Stimulated activated CD8-positive, alpha-beta memory T cell treated with anti-CD3 and anti-CD28 coated beads, Interleukin-7, amount 100 ng/mL, for 48 hours (primary cell): ENCODE measurements at regions not wholly inside any gene's neighbourhood (a gene's known extent, or its start where the extent isn't known, plus 50 kb on each side); places are given as distances from the start of the nearest gene placed in this dataset.
A peak's percentile ranks its signal among the peaks of the same experiment; 100 is the strongest.

ENCODE experiments used
- DNase-seq, 2 donors: peaks; one replicate each; pipeline ENCODE4 v3.0.0-alpha.2; 2020; ENCODE audit warnings: low read depth in 1 of 2; ENCODE audit errors: extremely low read depth in 1 of 2

DNA sequence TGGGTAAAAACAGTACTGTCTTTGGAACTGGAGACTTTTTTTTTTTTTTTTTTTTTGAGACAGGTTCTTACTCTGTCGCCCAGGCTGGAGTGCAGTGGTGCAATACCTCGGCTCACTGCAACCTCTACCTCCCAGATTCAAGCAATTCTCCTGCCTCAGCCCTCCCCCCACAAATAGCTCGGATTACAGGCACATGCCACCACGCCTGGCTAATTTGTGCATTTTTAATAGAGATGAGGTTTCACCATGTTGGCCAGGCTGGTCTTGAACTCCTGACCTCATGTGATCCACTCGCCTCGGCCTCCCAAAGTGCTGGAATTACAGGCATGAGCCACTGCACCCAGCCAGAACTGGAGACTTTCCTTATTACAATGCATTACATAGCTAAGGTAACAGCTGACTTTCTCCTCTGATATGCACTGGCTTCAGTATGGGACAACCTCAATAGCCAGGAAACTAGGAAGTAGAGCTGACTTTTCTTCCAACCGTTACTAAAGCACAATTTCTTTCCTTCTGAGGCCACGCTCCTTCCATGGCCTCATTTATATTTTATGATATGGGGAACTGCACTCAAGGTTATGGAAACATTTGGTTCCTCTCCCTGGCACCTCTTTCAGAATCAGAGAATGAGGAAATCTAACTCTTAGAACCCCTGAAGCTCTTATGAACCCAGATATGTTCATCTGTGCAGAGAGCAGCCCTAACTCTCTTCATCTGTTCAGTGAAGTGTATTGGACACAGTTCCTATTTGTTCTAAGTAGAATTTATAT, 53.5 kb upstream of the FAM9B start:
- DNase-seq, result no peak

- DNase-seq, result no peak
Observed at GRCh38 chrX:9088896-9089295, 55.0 kb upstream of the FAM9B start.

- no peak for DNase-seq
Observed at GRCh38 chrX:9090766-9091165, 56.8 kb upstream of the FAM9B start.

- DNase-seq, result no peak
Observed at GRCh38 chrX:9091258-9091657, 57.3 kb upstream of the FAM9B start.

DNA sequence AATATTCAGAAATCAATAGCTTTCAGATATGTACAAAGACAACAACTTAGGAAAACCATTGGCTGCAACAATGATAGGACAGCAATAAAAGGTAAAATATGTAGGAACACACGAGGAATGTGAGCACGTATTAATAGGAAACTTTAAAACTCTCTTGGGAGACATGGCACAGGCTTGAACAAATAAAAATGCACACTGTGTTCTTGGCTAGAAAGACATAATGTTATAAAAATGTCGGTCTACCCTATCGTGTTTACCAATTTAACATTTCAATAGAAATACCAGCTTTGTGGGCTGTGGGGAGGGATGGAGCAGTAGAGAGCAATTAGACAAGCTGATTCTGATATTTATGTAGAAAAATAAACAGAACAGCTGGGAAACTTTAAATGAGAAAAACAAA, 69.0 kb upstream of the FAM9B start:
- no peak for DNase-seq

- no peak for DNase-seq
Observed at GRCh38 chrX:9108054-9108453, 74.1 kb upstream of the FAM9B start.

DNA sequence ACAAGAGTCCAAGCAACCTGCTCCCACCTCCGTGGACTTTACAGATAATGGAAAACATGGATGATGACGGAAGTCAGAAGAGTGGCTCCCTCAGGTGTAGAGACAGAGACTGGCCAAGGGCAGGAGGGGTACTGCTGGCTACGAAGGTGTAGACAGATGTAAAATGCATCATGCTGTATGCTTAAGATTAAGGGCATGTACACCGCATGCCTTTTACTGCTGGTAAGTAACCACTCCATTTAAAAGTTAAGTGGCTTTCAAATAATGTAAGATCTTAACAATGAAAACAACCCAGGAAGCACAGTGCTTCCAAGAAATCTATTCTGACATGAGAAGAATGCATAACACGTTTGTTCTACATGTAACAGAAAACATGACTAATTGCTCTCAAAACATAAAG, 76.9 kb upstream of the FAM9B start:
- DNase-seq, result no peak

- no peak for DNase-seq
Observed at GRCh38 chrX:9114245-9114644, 80.3 kb upstream of the FAM9B start.

- DNase-seq, result no peak
Observed at GRCh38 chrX:9117851-9118250, 83.9 kb upstream of the FAM9B start.

DNA sequence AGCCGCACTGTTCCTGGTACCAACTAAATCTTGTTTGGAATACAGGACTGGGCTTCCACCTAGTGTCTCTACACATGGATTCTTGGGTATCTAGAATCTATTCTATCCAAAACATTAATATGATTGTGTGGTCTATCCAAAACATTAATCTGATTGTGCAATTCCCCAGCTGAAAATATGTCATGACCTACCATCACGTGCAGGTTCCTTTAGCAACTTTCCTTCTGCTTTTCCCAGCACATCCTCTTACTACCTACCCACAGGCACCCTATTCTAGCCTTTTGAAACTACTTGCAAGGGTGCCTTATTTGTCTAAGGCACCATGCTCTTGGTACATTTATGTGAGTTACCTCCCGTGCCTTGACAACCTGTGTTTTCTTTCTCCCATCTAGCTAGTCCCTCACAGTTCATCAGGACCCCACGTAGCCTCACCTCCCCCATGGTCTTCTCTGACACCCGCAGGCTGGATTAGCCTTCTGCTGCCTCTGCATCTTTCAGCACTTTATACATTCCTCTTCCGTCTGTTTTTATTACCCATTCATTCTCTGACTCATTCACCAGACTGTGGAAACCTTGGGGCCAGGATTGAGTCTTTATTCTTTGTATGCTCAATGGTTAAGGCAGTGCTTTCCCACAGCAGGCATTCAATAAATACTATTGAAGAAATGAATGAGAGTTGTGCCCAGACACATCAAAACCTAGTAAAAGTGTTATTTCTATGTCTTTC, 88.8 kb upstream of the FAM9B start:
- no peak for DNase-seq

GRCh38 chrX:9127986-9128385, 94.1 kb upstream of the FAM9B start:
- no peak for DNase-seq

DNA sequence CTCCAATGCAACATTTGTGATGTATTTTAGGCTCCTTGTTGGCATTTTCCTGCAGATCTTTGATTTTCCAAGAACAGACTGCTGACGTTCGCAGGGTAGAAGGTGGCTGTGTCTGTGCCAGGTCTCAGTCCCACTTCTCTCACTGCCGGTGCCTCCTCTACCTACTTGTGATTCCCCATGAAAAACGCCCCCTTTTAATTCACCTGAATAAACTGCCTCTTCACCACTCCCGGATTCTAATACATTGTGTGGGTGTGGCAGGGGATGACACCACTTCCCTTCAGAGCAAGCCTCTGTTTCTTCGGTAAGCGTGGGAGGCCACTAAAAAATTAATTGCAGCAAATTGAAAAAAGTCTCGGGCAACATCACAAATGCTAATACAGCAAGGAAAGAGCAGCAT, 96.1 kb upstream of the FAM9B start:
- no peak for DNase-seq

DNA sequence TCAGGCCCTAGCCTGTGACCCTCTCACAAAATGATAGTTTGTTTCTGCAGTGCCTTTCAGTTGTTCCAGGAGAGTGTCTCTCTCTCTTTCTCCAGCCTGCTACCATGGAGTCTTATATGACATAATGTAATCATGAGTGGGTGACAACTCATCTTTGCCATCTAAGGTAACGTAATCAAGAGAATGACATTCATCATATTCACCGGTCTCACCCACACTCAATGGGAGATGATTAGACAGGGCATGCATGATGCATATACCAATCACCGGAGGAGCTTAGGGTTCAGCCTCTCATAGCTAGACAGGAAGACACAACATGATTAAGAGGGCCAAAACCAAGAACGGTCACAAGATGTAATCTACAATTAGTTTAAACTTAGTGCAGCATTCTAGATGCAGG, 97.1 kb upstream of the FAM9B start:
- DNase-seq, result peak in 1 of 2 donors; percentile 6

DNA sequence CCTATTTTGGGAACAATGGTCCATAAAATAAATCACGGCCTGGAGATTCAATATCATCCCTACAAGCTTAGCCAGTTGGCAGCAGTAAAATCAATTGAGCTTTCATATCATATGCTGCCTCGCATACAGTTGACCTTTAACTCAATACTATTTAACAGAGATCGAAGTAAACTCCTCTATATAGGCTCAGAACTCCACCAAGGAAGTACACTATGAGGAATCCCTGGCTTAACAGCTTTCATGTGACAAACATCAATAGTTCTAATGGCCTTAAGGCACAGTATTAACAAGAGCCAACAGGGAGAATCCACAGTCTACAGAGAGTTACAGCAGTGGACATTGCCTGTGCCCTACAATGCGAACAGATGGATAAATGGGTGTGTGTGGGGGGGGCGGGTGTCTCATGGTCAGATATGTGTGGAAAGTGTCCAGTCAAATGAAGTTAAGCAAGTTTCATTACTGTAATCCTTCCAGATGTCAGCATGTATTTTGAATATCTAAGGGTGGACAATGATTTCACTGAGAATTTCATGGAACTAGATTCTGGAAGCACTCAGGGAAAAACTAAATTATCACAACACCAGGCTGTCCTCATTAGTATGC, 98.2 kb upstream of the FAM9B start:
- DNase-seq, result no peak

- no peak for DNase-seq
Observed at GRCh38 chrX:9133426-9133825, 99.5 kb upstream of the FAM9B start.

DNA sequence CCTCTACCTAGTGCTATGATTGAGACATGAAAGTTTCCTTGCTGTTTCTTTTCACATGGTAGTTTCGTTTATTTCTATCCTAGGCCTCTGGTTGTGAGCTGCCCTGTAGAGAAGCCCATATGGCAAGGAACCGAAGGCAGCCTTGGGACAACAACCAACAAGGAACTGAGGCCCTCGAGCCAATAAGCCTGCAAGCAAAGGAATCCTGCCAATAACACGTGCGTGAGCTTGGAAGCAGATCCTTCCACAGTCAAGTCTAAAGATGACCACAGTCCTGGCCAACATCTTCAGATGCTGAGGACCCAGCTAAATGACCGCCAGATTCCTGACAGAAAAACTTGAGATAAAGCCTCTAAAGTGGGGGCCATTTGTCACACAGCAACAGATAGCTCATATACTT, 100.4 kb upstream of the FAM9B start:
- DNase-seq, result no peak

GRCh38 chrX:9135901-9136510, 102.1 kb upstream of the FAM9B start:
- no peak for DNase-seq

GRCh38 chrX:9137152-9137551, 103.2 kb upstream of the FAM9B start:
- DNase-seq, result no peak

- no peak for DNase-seq
Observed at GRCh38 chrX:9141496-9141895, 107.6 kb upstream of the FAM9B start.

DNA sequence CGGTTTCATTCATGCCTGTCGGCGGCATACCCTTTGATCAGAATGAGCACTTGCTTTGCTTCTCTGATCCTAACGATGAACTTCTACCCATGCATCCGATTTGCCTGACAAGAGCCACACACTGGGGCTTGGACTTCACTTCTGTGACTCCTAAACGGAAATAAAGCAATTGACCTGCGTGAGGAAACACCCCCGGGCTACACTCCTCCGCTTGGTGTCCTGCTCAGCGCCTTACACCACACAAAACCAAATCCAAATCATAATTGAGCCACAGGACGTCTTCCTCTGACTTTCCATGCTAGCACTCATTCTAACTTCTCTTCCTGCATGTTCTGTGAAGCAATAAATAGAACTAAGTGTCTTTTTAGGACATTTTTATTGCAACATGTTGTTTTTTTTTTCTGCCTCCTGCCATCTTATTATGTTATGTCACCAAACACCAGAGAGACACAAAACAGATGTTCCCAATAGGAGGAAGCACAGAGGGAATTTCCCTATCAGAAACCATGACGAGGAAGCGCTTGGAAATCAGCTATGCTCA, 110.8 kb upstream of the FAM9B start:
- no peak for DNase-seq

DNA sequence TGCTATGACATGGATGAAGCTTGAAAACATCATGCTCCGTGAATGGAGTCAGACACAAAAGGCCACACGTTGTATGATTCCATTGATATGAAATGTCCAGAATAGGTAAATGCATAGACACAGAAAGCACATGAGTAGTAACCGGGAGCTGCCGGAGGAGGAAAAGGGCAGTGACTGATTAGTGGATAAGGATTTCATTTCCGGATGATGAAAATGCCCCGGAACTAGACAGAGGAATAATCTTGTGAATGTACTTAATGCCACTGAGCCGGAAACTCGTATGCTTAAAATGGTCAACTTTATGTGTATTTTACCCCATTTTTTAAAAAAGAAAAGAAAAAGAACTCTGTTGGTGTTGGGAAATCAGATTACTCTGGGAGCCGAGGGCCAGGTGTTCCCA, 112.7 kb upstream of the FAM9B start:
- no peak for DNase-seq
